Esophagus squamous epithelium (tissue), 5 donors: ENCODE measurements at regions not wholly inside any gene's neighbourhood (a gene's known extent, or its start where the extent isn't known, plus 50 kb on each side); places are given as distances from the start of the nearest gene placed in this dataset.

Experiments
- DNase-seq: peaks from one replicate; lab custom pipeline; 2025; lab: John Stamatoyannopoulos, UW
- H3K27ac ChIP-seq, 4 donors: fragments of 200-600 bp; sonication (generic); one replicate each; pipeline ENCODE4 v1.5.1; 2016 to 2019; ENCODE audit warnings: mild to moderate bottlenecking in 1 of 4
- H3K27me3 ChIP-seq, 4 donors: fragments of 200-600 bp; sonication (generic); 1 replicate in 3 of 4; 2 replicates in 1 of 4; pipeline versions ENCODE4 v1.5.1 to v1.6.0; 2017 to 2021; ENCODE audit warnings: antibody characterized with exemption in 1 of 4
- H3K36me3 ChIP-seq, 3 donors: fragments of 200-600 bp; sonication (generic); one replicate each; pipeline ENCODE4 v1.5.1; 2016 to 2019
- H3K4me1 ChIP-seq, 3 donors: fragments of 200-600 bp; sonication (generic); one replicate each; pipeline ENCODE4 v1.5.1; 2017 to 2019
- H3K4me3 ChIP-seq, 4 donors: fragments of 200-600 bp; sonication (generic); 1 replicate in 3 of 4; 2 replicates in 1 of 4; pipeline ENCODE4 v1.5.1; 2016 to 2019; ENCODE audit warnings: mild to moderate bottlenecking in 2 of 4, moderate library complexity in 1 of 4
- H3K9me3 ChIP-seq, 3 donors: fragments of 200-600 bp; sonication (generic); one replicate each; pipeline ENCODE4 v1.5.1; 2016 to 2019
- CTCF ChIP-seq, 6 experiments: fragments of 450-650 bp in 4 of 6; fragments of 200-600 bp in 2 of 6; sonication (generic) in 2 of 6; IDR thresholded peaks; one replicate each; pipeline ENCODE4 v1.5.1; 2016 to 2019; ENCODE audit warnings: antibody characterized with exemption in 6 of 6, mild to moderate bottlenecking in 4 of 6, moderate library complexity in 4 of 6
- POLR2A ChIP-seq, 4 donors: fragments of 450-650 bp; IDR thresholded peaks; one replicate each; pipeline ENCODE4 v1.6.1; 2017; ENCODE audit warnings: antibody characterized with exemption in 4 of 4, mild to moderate bottlenecking in 4 of 4, moderate library complexity in 3 of 4
- WGBS, 2 donors: methylation state at CpG; one replicate each; pipeline ENCODE4 v1.1.5; 2018; 5-methylcytosine and 5-hydroxymethylcytosine counted together
- intact Hi-C: fragments of 100-400 bp; cut with DNase I; formaldehyde crosslinking; loops from one replicate; pipeline ENCODE4 v1.15.0; 2022
- donor health status: DM: yes; HTN: yes; CAD: no.

- H3K9me3 ChIP-seq: peaks cover 0 to 6% (median 0%) of the 10 kb centered on the region in 3 donors
- no peaks in the 10 kb centered on the region for H3K36me3 ChIP-seq
- intact Hi-C loops: no loop called here
- DNase-seq: no peak
- no peaks in the 10 kb centered on the region for H3K4me1 ChIP-seq
- TF ChIP-seq POLR2A (IDR thresholded peaks at IDR 0.05) (no peak), CTCF (IDR thresholded peaks at IDR 0.05) (no peak)
- H3K27ac ChIP-seq: no peak overlapping the region
- no peaks in the 10 kb centered on the region for H3K27me3 ChIP-seq
- H3K4me3 ChIP-seq: no peak overlapping the region
Observed at GRCh38 chr7:52779004-52779403, 256.4 kb upstream of the POM121L12 start.

GRCh38 chr7:52777051-52777822 is 258.2 kb upstream of the POM121L12 start:
- Histone ChIP-seq H3K4me1 (no peaks in the 10 kb centered on the region), H3K36me3 (no peaks in the 10 kb centered on the region), H3K4me3 (no peak overlapping the region), H3K27me3 (no peaks in the 10 kb centered on the region), H3K9me3 (peaks cover 0 to 6% (median 0%) of the 10 kb centered on the region in 3 donors), H3K27ac (no peak overlapping the region)
- intact Hi-C loops: no loop called here
- TF ChIP-seq CTCF (IDR thresholded peaks at IDR 0.05): no peak
- no peak for TF ChIP-seq POLR2A (IDR thresholded peaks at IDR 0.05)
- DNase-seq: no peak
- 69 to 76% methylated on average over 5 of the region's 5 CpGs for WGBS, 2 donors

- Histone ChIP-seq H3K4me1 (no peaks in the 10 kb centered on the region), H3K36me3 (no peaks in the 10 kb centered on the region), H3K27ac (no peak overlapping the region), H3K9me3 (peaks cover 0 to 6% (median 0%) of the 10 kb centered on the region in 3 donors), H3K27me3 (no peaks in the 10 kb centered on the region), H3K4me3 (no peak overlapping the region)
- intact Hi-C loops: no loop called here
- DNase-seq: no peak
- 18 to 53% methylated on average over 1 of the region's 1 CpG for WGBS, 2 donors
- no peak for TF ChIP-seq POLR2A (IDR thresholded peaks at IDR 0.05)
Observed at GRCh38 chr7:52775876-52776275, 259.6 kb upstream of the POM121L12 start.

- WGBS, 2 donors: 66 to 79% methylated on average over 5 of the region's 5 CpGs
- no peaks in the 10 kb centered on the region for H3K27me3 ChIP-seq
- H3K9me3 ChIP-seq: no peaks in the 10 kb centered on the region
- no peaks in the 10 kb centered on the region for H3K36me3 ChIP-seq
- H3K27ac ChIP-seq: no peak overlapping the region
- TF ChIP-seq POLR2A (IDR thresholded peaks at IDR 0.05): no peak
- no peak for TF ChIP-seq CTCF (IDR thresholded peaks at IDR 0.05)
- no peak for DNase-seq
- H3K4me3 ChIP-seq: no peak overlapping the region
- no peaks in the 10 kb centered on the region for H3K4me1 ChIP-seq
- intact Hi-C loops: no loop called here
Observed at GRCh38 chr7:52771177-52771576, 264.3 kb upstream of the POM121L12 start.

- DNase-seq: no peak
- no peaks in the 10 kb centered on the region for H3K9me3 ChIP-seq
- no peak overlapping the region for H3K27ac ChIP-seq
- TF ChIP-seq CTCF (IDR thresholded peaks at IDR 0.05) (no peak), POLR2A (IDR thresholded peaks at IDR 0.05) (no peak)
- no peaks in the 10 kb centered on the region for H3K36me3 ChIP-seq
- intact Hi-C loops: no loop called here
- no peaks in the 10 kb centered on the region for H3K27me3 ChIP-seq
- no peak overlapping the region for H3K4me3 ChIP-seq
- H3K4me1 ChIP-seq: no peaks in the 10 kb centered on the region
Observed at GRCh38 chr7:52764492-52765169, 270.8 kb upstream of the POM121L12 start.
